ENCODE measurements at regions not wholly inside any gene's neighbourhood (a gene's known extent, or its start where the extent isn't known, plus 50 kb on each side); places are given as distances from the start of the nearest gene placed in this dataset.

DNA sequence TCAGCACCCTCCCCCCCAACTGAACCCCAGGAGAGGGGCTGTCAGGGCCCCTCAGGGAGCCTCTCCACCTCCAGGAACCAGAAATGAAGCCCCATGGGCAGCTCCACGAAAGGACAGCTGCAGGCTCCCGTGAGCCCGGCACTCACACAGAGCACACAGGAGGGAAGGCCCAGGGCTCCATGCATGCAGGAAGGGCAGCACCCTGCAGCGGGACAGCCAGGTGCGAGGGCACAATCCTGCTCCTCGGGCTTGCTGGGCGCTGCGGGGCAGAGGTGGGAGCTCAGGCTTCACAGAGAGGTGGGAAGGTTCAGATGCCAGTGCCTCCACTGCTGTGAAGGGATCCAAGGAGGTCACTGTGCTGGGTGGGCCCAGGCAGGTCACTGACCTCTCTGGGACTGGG lies 90.0 kb downstream of the HMX1 start:
- TF ChIP-seq POLR2A (IDR thresholded peaks at IDR 0.05) = no peak
- TF ChIP-seq, protein P1, sequence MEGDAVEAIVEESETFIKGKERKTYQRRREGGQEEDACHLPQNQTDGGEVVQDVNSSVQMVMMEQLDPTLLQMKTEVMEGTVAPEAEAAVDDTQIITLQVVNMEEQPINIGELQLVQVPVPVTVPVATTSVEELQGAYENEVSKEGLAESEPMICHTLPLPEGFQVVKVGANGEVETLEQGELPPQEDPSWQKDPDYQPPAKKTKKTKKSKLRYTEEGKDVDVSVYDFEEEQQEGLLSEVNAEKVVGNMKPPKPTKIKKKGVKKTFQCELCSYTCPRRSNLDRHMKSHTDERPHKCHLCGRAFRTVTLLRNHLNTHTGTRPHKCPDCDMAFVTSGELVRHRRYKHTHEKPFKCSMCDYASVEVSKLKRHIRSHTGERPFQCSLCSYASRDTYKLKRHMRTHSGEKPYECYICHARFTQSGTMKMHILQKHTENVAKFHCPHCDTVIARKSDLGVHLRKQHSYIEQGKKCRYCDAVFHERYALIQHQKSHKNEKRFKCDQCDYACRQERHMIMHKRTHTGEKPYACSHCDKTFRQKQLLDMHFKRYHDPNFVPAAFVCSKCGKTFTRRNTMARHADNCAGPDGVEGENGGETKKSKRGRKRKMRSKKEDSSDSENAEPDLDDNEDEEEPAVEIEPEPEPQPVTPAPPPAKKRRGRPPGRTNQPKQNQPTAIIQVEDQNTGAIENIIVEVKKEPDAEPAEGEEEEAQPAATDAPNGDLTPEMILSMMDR (IDR thresholded peaks at IDR 0.05 in 4 of 5, conservative IDR thresholded peaks at IDR 0.05 in 1 of 5) = no peak

All from gastrocnemius medialis (tissue), 4 donors.